Ishikawa (cell line): ENCODE measurements at regions not wholly inside any gene's neighbourhood (a gene's known extent, or its start where the extent isn't known, plus 50 kb on each side); places are given as distances from the start of the nearest gene placed in this dataset.

ENCODE experiments used
- CEBPB ChIP-seq: IDR thresholded peaks from 2 replicates; pipeline ENCODE4 v1.6.1; 2012
- CREB1 ChIP-seq: IDR thresholded peaks from 2 replicates; pipeline ENCODE4 v1.6.1; 2012; ENCODE audit warnings: low read depth
- EGR1 ChIP-seq: IDR thresholded peaks from 2 replicates; pipeline ENCODE4 v1.6.1; 2012
- EP300 ChIP-seq: IDR thresholded peaks from 2 replicates; pipeline ENCODE4 v1.6.1; 2012; ENCODE audit warnings: borderline replicate concordance
- FOXM1 ChIP-seq: IDR thresholded peaks from 2 replicates; pipeline ENCODE4 v1.6.1; 2012; ENCODE audit warnings: low read depth, borderline replicate concordance
- NFIC ChIP-seq: IDR thresholded peaks from 2 replicates; pipeline ENCODE4 v1.6.1; 2012
- RAD21 ChIP-seq: IDR thresholded peaks from 2 replicates; pipeline ENCODE4 v1.6.1; 2012; ENCODE audit warnings: low read depth
- TAF1 ChIP-seq: IDR thresholded peaks from 2 replicates; pipeline ENCODE4 v1.6.1; 2012; ENCODE audit warnings: low read depth, mild to moderate bottlenecking
- TCF12 ChIP-seq: IDR thresholded peaks from 2 replicates; pipeline ENCODE4 v1.6.1; 2012; ENCODE audit warnings: low read depth
- TEAD4 ChIP-seq: IDR thresholded peaks from 2 replicates; pipeline ENCODE4 v1.6.1; 2012
- YY1 ChIP-seq: IDR thresholded peaks from 2 replicates; pipeline ENCODE4 v1.6.1; 2012; ENCODE audit warnings: low read depth
- ZBTB7A ChIP-seq: IDR thresholded peaks from 2 replicates; pipeline ENCODE4 v1.6.1; 2012; ENCODE audit warnings: low read depth
- TF ChIP-seq, protein P1 (sequence below): IDR thresholded peaks from 2 replicates; pipeline ENCODE4 v1.6.1; 2012
- TF ChIP-seq, protein P2 (sequence below): IDR thresholded peaks from 2 replicates; pipeline ENCODE4 v1.6.1; 2012
- TF ChIP-seq, protein P3 (sequence below): IDR thresholded peaks from 2 replicates; pipeline ENCODE4 v1.6.1; 2012; ENCODE audit warnings: low read depth, mild to moderate bottlenecking

DNA sequence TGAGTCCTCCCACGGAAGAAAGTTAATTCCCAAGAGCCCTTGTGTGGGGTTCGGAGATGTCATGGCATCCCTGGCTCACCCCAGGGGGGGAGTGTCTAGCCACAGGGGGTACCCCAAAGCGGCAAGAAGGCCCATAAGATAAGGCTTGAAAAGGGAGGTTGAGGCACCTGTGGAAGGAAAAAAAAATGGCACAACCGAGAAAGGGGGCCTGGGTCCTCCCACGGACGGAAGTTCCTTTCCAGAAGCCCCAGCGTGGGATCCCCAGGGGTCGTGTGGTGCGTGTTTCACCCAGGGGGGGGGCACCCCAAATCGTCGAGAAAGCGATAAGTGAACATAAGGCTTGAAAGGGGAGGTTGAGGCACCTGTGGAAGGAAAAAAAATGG is 266.7 kb downstream of the ALG10 start:
- no peak for TF ChIP-seq TAF1
- TF ChIP-seq EGR1 = no peak
- TF ChIP-seq, protein P1, sequence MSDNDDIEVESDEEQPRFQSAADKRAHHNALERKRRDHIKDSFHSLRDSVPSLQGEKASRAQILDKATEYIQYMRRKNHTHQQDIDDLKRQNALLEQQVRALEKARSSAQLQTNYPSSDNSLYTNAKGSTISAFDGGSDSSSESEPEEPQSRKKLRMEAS = no peak

DNA sequence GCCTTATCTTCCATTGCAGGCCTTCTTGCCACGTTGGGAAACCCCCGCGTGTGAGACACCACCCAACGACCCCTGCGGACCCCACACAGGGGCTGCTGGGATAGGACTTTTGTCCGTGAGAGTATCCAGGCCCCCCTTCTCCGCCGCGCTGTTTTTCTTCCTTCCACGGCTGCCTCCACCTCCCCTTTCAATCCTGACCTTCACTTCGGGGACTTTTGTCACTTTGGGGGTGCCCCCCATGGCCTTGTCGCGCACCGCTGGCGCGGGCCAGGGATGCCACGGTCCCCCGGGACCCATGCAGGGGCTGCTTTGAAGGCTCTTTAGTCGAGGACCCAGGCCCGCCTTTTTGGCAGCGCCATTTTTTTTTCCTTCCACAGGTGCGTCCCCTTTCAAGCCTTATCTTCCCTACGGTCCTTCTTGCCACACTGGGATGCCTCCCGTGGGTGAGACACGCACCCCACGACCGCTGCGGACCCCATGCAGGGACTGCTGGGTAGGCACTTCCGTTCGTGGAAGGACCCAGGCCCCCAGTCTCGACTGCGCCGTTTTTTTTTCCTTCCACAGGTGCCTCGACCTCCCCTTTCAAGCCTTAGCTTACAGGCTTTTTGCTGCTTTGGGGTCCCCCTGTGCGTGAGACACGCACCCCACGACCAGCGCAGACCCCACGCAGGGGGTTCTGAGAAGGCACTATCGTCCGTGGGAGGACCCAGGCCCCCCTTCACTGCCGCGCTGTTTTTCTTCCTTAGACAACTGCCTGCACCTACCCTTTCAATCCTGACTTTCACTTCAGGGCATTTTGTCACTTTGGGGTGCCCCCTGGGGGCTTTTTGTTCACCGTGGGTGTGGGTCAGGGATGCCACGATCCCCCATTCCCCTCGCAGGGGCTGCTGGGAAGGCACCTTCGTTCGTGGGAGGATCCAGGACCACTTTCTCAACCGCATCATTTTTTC is 267.4 kb downstream of the ALG10 start:
- TF ChIP-seq FOXM1 (no peak), TCF12 (no peak), EP300 (no peak), TEAD4 (no peak), RAD21 (no peak), CEBPB (no peak), NFIC (no peak), ZBTB7A (no peak), CREB1 (no peak), TAF1 (no peak), YY1 (no peak), EGR1 (no peak)
- TF ChIP-seq, protein P1 = no peak
- TF ChIP-seq, protein P2, sequence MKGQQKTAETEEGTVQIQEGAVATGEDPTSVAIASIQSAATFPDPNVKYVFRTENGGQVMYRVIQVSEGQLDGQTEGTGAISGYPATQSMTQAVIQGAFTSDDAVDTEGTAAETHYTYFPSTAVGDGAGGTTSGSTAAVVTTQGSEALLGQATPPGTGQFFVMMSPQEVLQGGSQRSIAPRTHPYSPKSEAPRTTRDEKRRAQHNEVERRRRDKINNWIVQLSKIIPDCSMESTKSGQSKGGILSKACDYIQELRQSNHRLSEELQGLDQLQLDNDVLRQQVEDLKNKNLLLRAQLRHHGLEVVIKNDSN = no peak
- TF ChIP-seq, protein P3, sequence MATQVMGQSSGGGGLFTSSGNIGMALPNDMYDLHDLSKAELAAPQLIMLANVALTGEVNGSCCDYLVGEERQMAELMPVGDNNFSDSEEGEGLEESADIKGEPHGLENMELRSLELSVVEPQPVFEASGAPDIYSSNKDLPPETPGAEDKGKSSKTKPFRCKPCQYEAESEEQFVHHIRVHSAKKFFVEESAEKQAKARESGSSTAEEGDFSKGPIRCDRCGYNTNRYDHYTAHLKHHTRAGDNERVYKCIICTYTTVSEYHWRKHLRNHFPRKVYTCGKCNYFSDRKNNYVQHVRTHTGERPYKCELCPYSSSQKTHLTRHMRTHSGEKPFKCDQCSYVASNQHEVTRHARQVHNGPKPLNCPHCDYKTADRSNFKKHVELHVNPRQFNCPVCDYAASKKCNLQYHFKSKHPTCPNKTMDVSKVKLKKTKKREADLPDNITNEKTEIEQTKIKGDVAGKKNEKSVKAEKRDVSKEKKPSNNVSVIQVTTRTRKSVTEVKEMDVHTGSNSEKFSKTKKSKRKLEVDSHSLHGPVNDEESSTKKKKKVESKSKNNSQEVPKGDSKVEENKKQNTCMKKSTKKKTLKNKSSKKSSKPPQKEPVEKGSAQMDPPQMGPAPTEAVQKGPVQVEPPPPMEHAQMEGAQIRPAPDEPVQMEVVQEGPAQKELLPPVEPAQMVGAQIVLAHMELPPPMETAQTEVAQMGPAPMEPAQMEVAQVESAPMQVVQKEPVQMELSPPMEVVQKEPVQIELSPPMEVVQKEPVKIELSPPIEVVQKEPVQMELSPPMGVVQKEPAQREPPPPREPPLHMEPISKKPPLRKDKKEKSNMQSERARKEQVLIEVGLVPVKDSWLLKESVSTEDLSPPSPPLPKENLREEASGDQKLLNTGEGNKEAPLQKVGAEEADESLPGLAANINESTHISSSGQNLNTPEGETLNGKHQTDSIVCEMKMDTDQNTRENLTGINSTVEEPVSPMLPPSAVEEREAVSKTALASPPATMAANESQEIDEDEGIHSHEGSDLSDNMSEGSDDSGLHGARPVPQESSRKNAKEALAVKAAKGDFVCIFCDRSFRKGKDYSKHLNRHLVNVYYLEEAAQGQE = no peak

DNA sequence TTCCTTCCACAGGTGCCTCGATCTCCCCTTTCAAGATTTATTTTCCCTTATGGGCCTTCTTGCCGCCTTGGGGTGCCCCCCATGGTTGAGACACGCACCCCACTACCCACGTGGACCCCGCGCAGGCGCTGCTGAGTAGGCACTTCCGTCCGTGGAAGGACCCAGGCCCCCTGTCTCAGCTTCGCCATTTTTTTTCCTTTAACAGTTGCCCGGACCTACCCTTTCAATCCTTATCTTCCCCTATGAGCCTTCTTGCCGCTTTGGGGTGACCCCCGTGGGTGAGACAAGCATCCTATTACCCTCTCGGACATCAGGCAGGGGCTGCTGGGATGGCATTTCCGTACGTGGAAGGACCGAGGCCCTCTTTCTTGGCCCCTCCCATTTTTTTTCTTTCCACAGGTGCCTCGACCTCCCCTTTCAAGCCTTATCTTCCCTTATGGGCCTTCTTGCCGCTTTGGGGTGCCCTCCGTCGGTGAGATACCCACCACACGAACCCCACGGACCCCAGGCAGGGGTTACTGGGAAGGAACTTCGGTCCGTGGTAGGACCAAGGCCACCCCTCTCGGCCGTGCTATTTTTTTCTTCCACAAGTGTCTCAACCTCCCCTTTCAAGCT is 268.2 kb downstream of the ALG10 start:
- TF ChIP-seq EGR1 (no peak), TCF12 (no peak), CEBPB (no peak), TEAD4 (no peak), EP300 (no peak), NFIC (no peak), YY1 (no peak)
- TF ChIP-seq, protein P2 = no peak
- TF ChIP-seq, protein P3 = no peak

DNA sequence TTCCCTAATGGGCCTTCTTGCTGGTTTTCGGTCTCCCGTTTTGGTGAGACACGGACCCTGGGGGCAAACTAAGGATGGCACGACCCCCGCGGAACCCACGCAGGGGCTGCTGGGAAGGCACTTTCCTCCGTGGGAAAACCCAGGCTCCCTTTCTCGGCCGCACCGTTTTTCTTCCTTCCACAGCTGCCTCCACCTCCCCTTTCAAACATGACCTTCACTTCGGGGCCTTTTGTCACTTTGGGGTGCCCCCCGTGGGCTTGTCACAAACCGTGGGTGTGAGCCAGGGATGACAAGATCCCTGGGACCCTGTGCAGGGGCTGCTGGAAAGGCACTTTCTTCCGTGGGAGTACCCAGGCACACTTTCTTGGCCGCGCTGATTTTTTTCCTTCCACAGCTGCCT is 268.7 kb downstream of the ALG10 start:
- TF ChIP-seq, protein P2 = no peak
- TF ChIP-seq NFIC (no peak), FOXM1 (no peak), RAD21 (no peak), EGR1 (no peak), CREB1 (no peak), TCF12 (no peak), TEAD4 (no peak), ZBTB7A (no peak), CEBPB (no peak), TAF1 (no peak), YY1 (no peak), EP300 (no peak)
- TF ChIP-seq, protein P3 = no peak
- TF ChIP-seq, protein P1 = no peak
